ENCODE measurements at regions not wholly inside any gene's neighbourhood (a gene's known extent, or its start where the extent isn't known, plus 50 kb on each side); places are given as distances from the start of the nearest gene placed in this dataset.

GRCh38 chr1:58983162-58983561 is 199.3 kb upstream of the JUN start:
- WGBS, 2 donors: 25 to 28% methylated on average over 3 of the region's 3 CpGs
- intact Hi-C loops (cut with DNase I): no loop called here
- no peak overlapping the region for H3K27ac ChIP-seq
- no peak overlapping the region for H3K4me3 ChIP-seq
- TF ChIP-seq POLR2A (IDR thresholded peaks at IDR 0.05) (no peak), CTCF (IDR thresholded peaks at IDR 0.05) (no peak)
- H3K27me3 ChIP-seq: no peaks in the 10 kb centered on the region
- peaks cover 0 to 28% (median 5%) of the 10 kb centered on the region in 3 donors for H3K4me1 ChIP-seq
- DNase-seq: no peak
- H3K9me3 ChIP-seq: no peaks in the 10 kb centered on the region
- no peaks in the 10 kb centered on the region for H3K36me3 ChIP-seq

DNA sequence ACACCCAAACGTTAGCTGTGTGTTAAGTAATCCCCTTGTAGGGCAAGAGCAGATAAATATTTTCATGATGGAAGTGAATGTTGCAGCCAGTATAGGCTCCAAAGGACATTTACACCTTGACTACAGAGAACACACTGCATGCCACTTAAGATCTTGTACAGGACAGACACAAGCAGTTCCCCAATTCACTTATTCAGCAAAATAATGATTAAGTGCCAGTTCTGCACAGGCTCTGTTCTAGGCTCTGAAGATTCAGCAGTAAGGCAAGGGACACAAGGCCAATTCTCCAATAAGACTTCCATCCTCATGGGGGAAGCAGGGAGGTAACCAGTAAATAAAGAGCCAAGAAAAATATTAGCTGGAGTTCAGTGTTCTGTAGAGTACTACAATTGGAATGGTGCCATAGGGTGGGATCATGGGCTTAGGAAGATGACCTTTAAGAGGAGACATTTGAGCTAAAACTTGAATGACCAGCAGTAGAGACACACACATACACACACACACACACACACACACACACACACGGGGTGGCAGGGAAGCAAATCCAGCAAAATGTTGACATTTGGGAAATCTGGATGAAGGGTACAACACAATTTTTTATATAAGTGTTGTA is 199.9 kb upstream of the JUN start:
- Histone ChIP-seq H3K9me3 (no peaks in the 10 kb centered on the region), H3K4me1 (peaks cover 0 to 28% (median 5%) of the 10 kb centered on the region in 3 donors), H3K27ac (peak overlapping the region in 1 of 4 donors; percentile 16), H3K27me3 (no peaks in the 10 kb centered on the region), H3K36me3 (no peaks in the 10 kb centered on the region), H3K4me3 (no peak overlapping the region)
- no peak for TF ChIP-seq CTCF (IDR thresholded peaks at IDR 0.05)
- TF ChIP-seq POLR2A (IDR thresholded peaks at IDR 0.05): no peak
- intact Hi-C loops (cut with DNase I): no loop called here
- WGBS, 2 donors: 39 to 49% methylated on average over 2 of the region's 2 CpGs
- DNase-seq: no peak

DNA sequence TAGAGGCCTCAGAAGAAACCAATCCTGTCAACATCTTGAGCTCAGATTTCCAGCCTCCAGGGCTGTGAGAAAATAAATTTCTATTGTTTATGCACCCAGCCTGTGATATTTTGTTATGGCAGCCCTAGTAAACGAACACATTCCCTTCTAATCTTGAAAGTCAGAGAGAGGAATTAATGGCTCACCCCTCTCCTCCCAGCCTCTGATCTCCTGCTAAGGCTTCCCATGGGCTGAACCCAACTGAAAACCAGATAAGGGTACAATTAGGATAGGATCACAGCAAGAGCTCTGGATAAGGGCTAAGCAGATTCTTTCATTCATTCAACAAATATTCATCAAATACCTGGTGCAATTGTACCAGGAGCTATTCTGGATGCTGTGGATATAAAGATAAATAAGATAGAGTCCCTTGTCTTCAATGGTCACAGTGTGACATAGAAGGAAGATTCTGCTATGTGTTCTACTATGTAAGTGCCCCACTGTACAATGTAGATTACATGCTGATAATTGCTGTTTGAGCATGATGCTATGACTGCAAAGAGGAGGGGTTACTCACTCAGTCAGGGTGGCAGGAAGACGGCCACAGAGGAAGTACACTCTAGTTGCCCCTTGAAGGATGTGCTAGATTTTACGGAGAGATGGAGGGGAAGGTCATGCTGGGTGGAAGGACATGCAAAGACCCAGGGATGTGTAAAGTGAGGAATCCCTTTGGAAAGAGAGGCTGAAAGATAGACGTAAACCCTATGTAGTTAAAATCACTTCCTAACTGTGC is 203.3 kb upstream of the JUN start:
- Histone ChIP-seq H3K4me3 (no peak overlapping the region), H3K9me3 (no peaks in the 10 kb centered on the region), H3K27me3 (no peaks in the 10 kb centered on the region), H3K4me1 (peaks cover 0 to 28% (median 5%) of the 10 kb centered on the region in 3 donors), H3K27ac (peak overlapping the region in 2 of 4 donors; percentile 2 to 49), H3K36me3 (no peaks in the 10 kb centered on the region)
- DNase-seq: no peak
- intact Hi-C loops (cut with DNase I): no loop called here
- no peak for TF ChIP-seq POLR2A (IDR thresholded peaks at IDR 0.05)
- no peak for TF ChIP-seq CTCF (IDR thresholded peaks at IDR 0.05)
- 62 to 63% methylated on average over 4 of the region's 4 CpGs for whole genome bisulfite sequencing, 2 donors

DNA sequence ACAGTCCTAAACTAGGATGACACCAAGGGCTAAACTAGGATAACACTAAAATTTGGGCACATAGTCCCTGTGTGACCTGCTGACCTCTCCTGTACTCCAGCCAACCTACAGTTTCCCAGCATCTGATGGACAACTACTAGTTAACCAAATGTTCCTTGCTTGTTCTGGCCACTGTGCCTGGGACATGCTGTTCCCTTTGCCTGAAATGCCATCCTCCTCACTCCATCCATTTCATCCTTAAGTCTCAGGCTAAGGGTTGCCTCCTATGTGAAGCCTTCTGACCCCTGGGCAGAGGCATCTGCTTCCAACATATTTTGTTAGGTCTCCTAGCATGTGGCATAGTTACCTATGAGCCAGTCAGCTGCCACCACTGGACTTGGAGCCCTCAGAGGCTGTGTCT is 204.9 kb upstream of the JUN start:
- Histone ChIP-seq H3K27me3 (no peaks in the 10 kb centered on the region), H3K4me1 (peaks cover 0 to 13% (median 1%) of the 10 kb centered on the region in 3 donors), H3K36me3 (no peaks in the 10 kb centered on the region), H3K27ac (no peak overlapping the region), H3K9me3 (no peaks in the 10 kb centered on the region), H3K4me3 (no peak overlapping the region)
- intact Hi-C loops (cut with DNase I): no loop called here
- TF ChIP-seq POLR2A (IDR thresholded peaks at IDR 0.05) (no peak), CTCF (IDR thresholded peaks at IDR 0.05) (no peak)
- no peak for DNase-seq

- Histone ChIP-seq H3K27me3 (no peaks in the 10 kb centered on the region), H3K36me3 (no peaks in the 10 kb centered on the region), H3K9me3 (no peaks in the 10 kb centered on the region), H3K27ac (peak overlapping the region in 1 of 4 donors; percentile 19), H3K4me1 (peaks cover 0 to 18% (median 0%) of the 10 kb centered on the region in 3 donors), H3K4me3 (no peak overlapping the region)
- intact Hi-C loops (cut with DNase I): no loop called here
- WGBS, 2 donors: 88 to 98% methylated on average over 2 of the region's 2 CpGs
- DNase-seq: no peak
- TF ChIP-seq POLR2A (IDR thresholded peaks at IDR 0.05) (no peak), CTCF (IDR thresholded peaks at IDR 0.05) (no peak)
Measured at GRCh38 chr1:58989845-58990244, 206.0 kb upstream of the JUN start.
